ENCODE measurements at regions not wholly inside any gene's neighbourhood (a gene's known extent, or its start where the extent isn't known, plus 50 kb on each side); places are given as distances from the start of the nearest gene placed in this dataset.

- no peak for TF ChIP-seq POLR2A (IDR thresholded peaks at IDR 0.05)
- TF ChIP-seq, protein P1, sequence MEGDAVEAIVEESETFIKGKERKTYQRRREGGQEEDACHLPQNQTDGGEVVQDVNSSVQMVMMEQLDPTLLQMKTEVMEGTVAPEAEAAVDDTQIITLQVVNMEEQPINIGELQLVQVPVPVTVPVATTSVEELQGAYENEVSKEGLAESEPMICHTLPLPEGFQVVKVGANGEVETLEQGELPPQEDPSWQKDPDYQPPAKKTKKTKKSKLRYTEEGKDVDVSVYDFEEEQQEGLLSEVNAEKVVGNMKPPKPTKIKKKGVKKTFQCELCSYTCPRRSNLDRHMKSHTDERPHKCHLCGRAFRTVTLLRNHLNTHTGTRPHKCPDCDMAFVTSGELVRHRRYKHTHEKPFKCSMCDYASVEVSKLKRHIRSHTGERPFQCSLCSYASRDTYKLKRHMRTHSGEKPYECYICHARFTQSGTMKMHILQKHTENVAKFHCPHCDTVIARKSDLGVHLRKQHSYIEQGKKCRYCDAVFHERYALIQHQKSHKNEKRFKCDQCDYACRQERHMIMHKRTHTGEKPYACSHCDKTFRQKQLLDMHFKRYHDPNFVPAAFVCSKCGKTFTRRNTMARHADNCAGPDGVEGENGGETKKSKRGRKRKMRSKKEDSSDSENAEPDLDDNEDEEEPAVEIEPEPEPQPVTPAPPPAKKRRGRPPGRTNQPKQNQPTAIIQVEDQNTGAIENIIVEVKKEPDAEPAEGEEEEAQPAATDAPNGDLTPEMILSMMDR (IDR thresholded peaks at IDR 0.05): no peak
Measured at GRCh38 chr13:26967119-26968038, 204.2 kb downstream of the USP12 start.
